Skin epidermis (tissue), 12 donors: ENCODE measurements at regions not wholly inside any gene's neighbourhood (a gene's known extent, or its start where the extent isn't known, plus 50 kb on each side); places are given as distances from the start of the nearest gene placed in this dataset.

Source experiments
- H3K27ac ChIP-seq, 21 experiments: fragments of 200-600 bp; sonication (generic) in 11 of 21; one replicate each; pipeline ENCODE4 v1.5.0; 2020; ENCODE audit warnings: mild to moderate bottlenecking in 3 of 21, inconsistent platforms in 2 of 21, moderate library complexity in 2 of 21
- H3K4me3 ChIP-seq, 7 experiments: fragments of 200-600 bp; sonication (generic) in 2 of 7; one replicate each; pipeline ENCODE4 v1.5.0; 2020; ENCODE audit warnings: inconsistent platforms in 2 of 7, mild to moderate bottlenecking in 2 of 7, moderate library complexity in 1 of 7

DNA sequence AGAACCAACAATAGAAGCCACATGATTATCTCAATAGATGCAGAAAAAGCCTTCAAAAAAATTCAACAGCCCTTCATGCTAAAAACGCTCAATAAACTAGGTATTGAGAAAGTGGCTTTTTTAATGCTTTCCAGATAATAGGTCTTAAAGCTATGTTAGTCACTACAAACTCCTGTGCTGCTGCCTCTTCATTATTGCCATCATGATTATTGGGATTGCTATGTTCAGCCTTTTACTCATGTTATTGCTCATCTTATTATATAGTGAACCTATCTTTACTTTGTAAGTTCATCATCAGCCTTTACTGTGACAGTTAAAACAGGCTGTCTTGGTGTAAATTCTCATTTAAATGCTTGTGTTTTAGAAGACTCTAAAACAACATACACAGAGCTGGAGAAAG lies 1557.2 kb upstream of the ZEB2 start:
- Histone ChIP-seq H3K27ac (no peak overlapping the region), H3K4me3 (no peak overlapping the region)

DNA sequence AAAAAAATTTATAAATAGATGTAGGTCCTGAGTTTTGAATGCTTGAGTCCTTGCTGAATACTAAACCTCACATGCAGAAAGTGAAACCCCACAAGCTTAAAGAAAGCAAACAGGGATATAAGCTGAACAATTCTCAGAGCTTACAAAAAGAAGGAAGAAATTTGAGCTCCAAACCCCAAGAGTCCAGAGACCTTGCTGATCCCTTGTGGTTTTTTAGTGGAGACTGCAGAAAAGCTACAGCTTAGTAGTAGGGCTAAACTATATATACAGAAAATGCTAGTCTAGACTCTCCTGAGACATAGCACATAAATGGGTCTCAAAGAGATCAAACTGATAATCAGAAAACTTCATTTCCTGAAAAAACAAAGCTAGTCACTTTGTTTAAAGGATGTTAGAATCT lies 1548.1 kb upstream of the ZEB2 start:
- H3K4me3 ChIP-seq, result no peak overlapping the region
- H3K27ac ChIP-seq, result no peak overlapping the region

DNA sequence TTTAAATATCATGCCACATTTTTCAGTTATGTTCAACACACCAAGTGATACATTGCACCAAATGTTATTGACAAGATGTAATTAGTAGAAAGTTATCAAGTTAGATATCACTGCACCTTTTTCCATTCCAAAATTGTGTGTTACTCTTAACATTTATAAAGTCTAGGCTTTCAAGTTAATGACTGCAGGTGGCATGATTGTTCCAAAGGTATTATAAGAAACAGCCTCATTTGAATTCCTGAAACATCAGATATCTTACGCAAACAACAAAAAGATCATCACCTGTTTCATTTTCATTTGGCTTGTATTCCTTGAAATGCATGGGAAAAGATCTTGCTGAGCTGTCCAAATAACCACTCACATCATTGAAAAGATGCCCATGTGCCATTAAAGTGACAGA lies 1528.2 kb upstream of the ZEB2 start:
- H3K27ac ChIP-seq, result no peak overlapping the region
- H3K4me3 ChIP-seq, result no peak overlapping the region

DNA sequence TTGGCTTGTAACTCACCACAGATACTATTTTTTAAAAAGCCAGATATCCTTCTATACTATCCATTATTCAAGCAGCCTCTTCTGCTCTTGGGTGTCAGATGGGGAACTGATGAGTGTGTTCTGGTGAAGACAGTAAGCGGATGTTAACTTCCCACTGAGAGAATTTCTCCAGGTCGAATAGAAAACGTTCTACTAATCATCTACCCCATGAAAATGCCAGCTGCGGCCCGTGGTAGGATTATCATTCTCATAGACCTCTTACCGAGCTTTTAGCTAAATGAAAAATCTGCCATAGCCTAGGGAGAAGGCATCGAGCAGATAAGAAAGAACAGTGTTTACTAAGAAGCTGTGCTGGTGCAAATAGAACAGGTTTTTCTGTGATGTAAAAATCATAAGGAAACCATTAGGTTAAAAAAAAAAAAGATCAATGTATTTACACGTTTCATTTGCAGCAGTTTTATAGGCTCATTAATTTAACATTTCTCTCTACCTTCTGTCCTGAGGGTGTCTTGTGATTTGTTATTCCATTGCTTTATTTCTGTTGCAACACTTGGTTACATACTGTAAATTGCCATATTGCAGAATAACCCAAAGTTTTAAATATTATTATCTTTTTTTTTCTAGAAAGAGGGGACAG lies 1521.5 kb upstream of the ZEB2 start:
- Histone ChIP-seq H3K4me3 (no peak overlapping the region), H3K27ac (no peak overlapping the region)

DNA sequence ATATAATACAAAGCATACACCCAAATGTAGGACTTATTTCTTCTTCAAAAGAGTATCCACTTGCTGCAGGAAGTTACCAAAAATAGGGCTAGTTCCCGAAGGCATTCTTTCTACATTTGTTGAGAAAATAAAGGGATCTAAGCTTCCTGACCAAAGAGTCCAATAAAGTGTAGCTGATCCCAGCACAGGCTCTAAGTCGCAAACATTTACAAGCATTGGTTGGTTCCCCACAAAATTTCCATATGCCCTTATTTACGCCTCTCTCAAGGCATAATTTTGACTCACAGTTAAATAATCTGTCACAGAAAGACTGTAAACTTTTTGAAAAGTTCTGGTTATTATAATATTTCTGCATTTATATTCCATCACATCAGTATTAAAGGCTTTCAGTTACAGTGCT lies 1520.1 kb upstream of the ZEB2 start:
- no peak overlapping the region for H3K27ac ChIP-seq

DNA sequence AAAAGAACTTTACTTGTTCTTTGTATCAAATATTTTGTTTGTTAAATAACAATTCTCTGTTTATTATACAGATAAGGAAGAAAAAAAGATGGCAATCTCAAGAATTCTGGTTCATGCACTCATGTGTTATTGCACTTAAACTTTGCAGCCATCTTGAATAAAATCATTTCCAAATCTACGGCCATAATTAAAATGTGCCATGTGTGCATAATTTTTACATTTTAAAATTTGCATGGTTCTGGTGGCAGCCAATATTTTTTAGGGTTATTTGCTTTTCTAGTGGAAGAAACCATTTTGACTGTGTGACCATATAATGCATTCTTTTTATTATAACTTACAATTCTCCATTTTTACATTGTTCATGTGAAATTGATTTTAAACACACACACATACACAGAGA lies 1518.1 kb upstream of the ZEB2 start:
- H3K27ac ChIP-seq, result no peak overlapping the region
- no peak overlapping the region for H3K4me3 ChIP-seq

More for the DNA sequence above, 1520.1 kb upstream of the ZEB2 start:
- no peak overlapping the region for H3K4me3 ChIP-seq

DNA sequence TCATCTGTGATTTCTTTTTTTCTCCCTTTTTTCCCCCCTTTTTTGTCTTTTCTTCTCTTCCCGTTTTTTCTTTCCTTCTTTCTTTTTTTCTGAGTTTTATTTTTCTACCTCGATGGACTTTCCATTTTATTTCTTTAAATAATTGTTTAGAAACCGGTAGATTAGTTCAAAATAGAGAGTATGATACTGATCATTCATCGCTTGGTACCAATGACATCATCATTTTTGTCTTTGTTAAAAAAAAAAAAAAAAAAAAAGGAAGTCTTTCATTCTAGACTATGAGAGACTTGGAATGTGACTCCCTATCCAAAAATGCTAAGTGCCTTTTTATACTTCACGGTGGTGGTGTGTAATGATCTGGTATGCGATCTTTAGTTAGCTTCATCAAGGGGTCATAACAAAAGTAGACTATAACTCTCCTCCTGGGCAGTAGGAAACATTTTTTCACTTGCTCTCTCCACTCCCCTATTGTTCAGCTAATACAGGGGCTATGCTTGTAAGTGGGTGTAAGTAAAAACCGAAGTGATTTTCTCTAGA lies 1517.5 kb upstream of the ZEB2 start:
- no peak overlapping the region for H3K4me3 ChIP-seq
- H3K27ac ChIP-seq, result no peak overlapping the region

DNA sequence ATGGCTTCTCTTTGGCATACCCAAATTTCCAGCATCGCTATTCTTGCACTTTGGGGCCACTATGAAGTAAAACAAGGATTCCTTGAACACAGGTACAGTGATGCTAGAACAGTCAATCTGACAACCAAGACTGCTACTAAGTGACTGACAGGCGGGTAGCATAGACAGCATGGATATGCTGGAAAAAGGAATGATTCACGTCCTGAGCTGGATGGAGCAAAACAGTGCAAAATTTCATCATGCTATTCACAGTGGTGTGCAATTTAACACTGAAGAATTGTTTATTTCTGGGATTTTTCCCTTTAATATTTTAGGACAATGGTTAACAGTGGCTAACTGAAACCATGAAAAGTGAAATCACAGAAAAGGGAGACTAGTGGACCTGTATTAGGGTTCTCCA lies 1511.2 kb upstream of the ZEB2 start:
- Histone ChIP-seq H3K4me3 (no peak overlapping the region), H3K27ac (no peak overlapping the region)

DNA sequence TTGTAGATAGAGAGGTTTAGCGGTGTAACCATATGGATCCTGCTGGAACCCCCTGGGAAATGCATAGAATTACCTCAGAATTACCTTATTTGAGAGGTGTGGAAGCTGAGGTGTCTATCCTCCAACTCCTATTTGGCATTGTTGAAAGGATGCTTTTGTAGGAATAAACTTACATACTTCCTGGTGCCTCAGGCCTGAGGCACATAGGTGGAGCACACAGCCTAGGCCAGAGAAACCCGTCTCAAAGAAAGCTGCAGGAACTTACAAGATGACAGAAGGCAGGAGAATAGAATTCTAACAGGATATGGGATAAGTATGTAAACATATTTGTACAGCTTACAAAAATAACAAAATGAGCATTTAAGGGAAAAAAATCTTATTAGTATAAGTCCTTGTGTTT lies 1507.2 kb upstream of the ZEB2 start:
- no peak overlapping the region for H3K27ac ChIP-seq
- no peak overlapping the region for H3K4me3 ChIP-seq

DNA sequence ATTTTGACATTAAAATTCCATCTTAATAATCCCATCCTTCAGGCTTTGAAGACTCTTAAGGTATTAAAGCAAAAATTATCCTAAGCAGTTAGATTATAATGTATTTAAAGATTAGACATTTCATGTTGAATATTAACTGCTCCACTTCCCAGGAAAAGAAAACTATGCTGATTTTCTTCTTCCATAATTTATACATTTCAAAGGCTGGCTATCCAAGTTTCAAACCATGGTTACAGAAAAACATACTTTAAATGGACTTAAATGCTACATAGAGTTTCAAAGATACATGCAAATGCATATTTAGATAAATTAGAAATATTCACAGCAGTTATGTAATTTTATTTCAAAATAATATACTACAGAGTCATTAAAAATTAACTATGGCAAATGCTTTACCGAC lies 1505.6 kb upstream of the ZEB2 start:
- H3K4me3 ChIP-seq, result no peak overlapping the region
- H3K27ac ChIP-seq, result no peak overlapping the region

DNA sequence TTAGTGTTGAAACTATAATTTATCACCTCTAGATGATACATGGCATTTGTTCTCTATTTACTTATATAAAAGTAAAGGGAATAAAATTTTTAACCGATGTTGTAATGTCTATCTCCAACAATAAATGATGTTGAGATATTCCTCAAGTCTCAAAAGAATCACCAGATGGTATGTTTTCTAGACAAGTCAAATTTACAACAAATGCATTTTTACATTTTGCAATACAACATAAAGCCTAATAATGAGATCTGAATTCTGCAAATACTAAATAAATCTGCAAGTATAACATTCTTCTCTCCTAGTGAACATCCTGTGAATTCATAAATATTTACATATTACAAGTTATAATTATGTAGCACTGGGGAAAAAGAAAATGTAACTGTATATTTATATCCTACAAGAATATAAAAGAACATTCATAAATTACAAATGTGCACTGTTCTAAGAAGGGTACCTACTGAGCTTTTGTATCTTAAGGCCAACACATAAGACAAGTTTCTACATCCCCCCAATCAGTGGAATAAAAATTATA lies 1504.4 kb upstream of the ZEB2 start:
- no peak overlapping the region for H3K27ac ChIP-seq
- no peak overlapping the region for H3K4me3 ChIP-seq

DNA sequence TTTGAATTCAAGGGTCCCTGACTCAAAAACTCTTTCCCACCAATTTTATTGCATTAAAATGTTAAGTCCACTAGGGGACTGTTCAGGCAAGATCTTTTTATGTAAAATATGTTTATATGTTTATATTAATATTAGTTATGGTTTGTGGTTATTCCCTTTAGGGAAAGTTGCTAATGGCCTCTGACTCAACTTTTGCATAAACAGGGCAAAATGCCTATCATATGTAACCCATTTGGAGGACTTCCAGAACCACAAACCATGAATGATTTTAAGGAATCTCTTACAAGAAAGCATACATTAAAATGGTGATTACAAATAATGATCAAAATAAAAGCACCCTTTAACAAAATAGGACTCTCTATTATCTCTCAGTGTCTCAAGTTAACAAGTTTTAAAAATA lies 1484.5 kb upstream of the ZEB2 start:
- Histone ChIP-seq H3K27ac (no peak overlapping the region), H3K4me3 (no peak overlapping the region)

DNA sequence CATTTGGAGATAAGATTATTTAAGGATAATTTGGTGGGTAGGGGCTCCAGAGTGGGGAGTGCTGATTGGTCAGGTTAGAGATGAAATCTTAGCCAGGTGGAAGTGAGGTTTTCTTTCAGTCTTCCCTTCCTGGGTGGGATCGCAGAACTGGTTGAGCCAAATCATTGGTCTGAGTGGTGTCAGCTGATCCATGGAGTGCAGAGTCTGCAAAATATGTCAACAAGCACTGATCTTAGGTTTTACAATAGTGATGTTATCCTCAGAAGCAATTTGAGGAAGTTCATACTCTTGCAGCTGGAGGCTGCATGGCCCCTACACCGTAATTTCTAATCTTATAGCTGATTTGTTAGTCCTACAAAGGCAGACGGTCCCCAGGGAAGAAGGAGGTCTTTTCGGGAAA lies 1483.4 kb upstream of the ZEB2 start:
- H3K27ac ChIP-seq, result no peak overlapping the region

DNA sequence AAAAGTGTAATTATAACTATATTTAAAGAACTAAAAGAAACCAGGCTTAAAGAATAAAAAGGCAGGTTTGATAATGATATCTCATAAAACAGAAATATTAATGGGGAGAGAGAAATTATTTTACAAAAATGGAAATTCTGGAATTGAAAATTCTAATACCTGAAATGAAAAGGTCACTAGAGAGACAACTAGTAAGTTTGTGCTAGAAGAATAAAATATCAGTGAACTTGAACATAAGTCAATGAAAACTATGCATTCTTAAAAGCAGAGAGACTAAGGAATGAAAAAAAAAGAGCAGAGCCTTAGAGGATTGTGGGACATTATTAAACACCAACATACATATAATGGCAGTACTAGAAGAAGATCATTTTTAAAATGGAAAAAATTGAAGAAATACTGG lies 1475.0 kb upstream of the ZEB2 start:
- H3K4me3 ChIP-seq, result no peak overlapping the region

More for the DNA sequence above, 1483.4 kb upstream of the ZEB2 start:
- no peak overlapping the region for H3K4me3 ChIP-seq

DNA sequence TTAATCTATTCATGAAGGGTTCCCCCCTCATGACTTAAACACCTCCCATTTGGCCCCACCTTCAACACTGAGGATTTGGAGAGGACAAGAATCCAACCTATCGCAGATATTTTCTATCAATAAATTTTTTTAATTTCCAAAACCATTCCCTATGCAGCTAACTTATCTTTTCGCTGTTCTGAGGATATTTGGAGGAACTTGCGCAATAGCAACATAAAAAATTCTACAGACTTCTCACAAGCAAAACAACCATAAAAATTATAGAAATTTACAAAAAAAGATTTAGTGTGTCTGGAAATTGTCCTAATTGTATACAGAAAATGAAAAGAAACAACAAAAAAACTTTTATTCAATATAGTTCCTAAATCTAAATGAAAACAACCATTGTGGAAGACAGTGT lies 1472.7 kb upstream of the ZEB2 start:
- H3K4me3 ChIP-seq, result no peak overlapping the region
- no peak overlapping the region for H3K27ac ChIP-seq

More for the DNA sequence above, 1475.0 kb upstream of the ZEB2 start:
- H3K27ac ChIP-seq, result no peak overlapping the region

DNA sequence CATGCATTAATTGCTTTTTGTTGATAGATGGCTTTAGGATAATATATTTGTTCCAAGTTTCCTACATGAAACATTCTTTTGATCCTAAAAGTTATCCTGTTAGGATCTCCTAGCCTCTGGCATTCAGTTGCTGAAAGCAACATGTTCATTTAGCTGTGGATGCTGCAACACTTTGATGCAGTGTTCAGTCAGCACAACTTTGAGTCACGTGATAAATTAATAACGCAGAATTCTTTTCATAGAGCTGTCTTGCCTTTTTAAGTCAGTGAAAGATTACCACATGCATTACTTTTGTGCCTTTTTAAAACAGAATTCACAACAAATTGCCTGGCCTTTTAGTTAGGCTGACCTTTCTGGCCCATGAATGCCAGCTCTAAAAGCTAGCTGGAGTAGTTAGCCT lies 1467.9 kb upstream of the ZEB2 start:
- Histone ChIP-seq H3K27ac (no peak overlapping the region), H3K4me3 (no peak overlapping the region)

DNA sequence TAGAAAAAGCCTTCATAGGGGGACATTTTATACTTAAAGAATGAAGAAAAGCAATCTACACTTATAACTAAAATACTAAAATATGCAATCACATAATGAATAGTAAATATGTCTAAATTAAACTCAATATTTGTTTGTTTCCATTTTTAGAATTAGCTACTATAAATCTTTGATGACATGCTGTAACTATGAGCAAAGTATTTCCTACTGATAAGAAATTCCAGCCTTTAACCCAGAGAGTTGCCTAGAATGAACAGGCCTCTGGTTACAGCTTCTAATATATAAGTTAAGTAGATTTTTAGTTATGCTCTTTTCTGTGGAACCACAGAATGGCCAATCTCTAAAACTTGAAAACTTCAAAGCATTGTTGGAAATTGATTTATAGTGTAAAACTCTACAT lies 1465.6 kb upstream of the ZEB2 start:
- Histone ChIP-seq H3K4me3 (no peak overlapping the region), H3K27ac (no peak overlapping the region)

DNA sequence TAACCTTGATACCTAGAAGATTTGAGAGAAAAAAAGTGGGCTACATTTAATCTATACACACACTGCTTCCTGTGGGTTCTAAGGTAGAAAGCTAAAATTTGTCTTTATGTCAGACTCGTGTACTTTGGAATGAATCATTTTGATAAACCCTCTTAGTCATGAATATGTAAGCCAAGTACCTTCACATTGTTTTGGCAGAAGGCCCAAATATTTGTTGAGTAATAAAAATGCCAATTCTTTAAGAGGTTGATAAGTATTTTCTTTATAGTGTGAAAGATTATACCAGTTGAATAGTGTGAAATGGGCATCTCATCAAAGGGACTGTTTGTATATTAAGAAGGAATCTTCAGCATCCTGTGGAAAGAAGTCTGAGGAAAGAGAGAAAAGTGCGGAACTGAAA lies 1464.7 kb upstream of the ZEB2 start:
- Histone ChIP-seq H3K27ac (no peak overlapping the region), H3K4me3 (no peak overlapping the region)

DNA sequence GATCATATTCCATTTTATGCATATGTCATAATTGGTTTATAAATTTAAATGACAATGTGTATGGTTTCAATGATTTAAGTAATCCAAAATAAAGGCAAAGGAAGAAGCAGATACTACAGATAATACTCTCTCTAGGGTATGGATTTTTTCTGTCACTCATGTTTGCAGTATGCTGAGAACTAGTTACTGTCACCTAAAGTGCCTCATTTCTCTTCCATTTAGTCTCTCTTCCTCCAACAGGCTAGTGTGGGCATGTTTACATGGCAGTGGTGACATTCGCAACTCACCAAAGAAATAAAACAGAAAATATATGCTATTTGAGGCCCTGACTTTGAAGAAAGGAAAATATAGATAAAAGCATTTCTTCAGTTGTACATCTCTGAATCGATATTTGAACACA lies 1460.4 kb upstream of the ZEB2 start:
- no peak overlapping the region for H3K4me3 ChIP-seq
- no peak overlapping the region for H3K27ac ChIP-seq

DNA sequence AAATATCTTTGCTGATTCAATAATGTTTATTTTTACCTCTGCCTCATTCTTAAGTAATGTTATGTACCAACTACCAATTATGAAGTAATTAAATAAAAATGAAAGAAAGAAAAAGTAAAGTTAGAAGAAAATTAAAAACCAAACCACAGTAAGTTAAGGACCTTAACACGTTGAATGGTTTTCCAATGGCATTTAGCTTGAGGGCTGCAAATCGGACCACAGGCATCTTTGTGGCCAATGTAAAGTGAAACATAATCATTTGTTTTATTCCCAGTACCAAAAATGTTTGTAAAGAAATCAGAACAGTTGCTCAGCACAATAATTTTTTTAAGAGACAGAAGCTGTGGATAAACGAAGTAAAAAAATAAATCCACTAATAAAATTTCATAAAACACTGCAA lies 1455.5 kb upstream of the ZEB2 start:
- Histone ChIP-seq H3K4me3 (no peak overlapping the region), H3K27ac (no peak overlapping the region)

DNA sequence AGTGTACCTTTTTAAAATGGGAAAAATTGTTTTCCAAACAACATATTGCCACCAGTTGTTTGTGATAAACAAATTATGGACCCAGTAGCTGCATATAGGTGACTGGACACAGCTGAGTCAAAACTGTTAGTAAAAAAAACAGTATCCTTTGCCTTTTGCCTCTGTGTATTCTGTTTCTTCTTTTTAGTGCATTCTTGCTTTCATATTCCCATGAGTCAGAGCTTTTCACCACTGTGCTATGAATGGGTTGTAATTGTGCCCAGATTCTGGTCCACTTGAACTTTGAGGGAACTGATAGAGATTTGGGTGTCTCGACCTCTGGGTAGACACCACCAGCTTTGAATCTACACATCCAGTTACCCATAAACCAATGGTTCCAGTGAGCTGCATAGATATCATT lies 1441.9 kb upstream of the ZEB2 start:
- Histone ChIP-seq H3K27ac (no peak overlapping the region), H3K4me3 (no peak overlapping the region)
